Fibroblast of pulmonary artery (primary cell): ENCODE measurements at regions not wholly inside any gene's neighbourhood (a gene's known extent, or its start where the extent isn't known, plus 50 kb on each side); places are given as distances from the start of the nearest gene placed in this dataset.
"Not testable (repeated sequence)": the region's sequence is repeated elsewhere in the genome, so short reads cannot be mapped to it uniquely, and the experiment has no call there.

Experiments
- DNase-seq: peaks from one replicate; pipeline ENCODE4 v3.0.0-alpha.2; 2010; ENCODE audit warnings: low read depth
- H3K4me3 ChIP-seq: replicated peaks from 2 replicates; pipeline ENCODE4 v1.5.1; 2011; ENCODE audit warnings: low read depth, mild to moderate bottlenecking, control low read depth, low read length, moderate library complexity
- CTCF ChIP-seq: IDR thresholded peaks from 2 replicates; pipeline ENCODE4 v1.5.1; 2011; ENCODE audit warnings: mild to moderate bottlenecking, control low read depth, low read length, inconsistent platforms; ENCODE audit errors: missing control alignments

GRCh38 chr10:125238682-125239081 lies 78.3 kb upstream of the CTBP2 start:
- DNase-seq = no peak
- no peak for TF ChIP-seq CTCF
- no peak overlapping the region for H3K4me3 ChIP-seq

- DNase-seq = no peak
- no peak for TF ChIP-seq CTCF
- H3K4me3 ChIP-seq = no peak overlapping the region
Observed at GRCh38 chr10:125236091-125236490, 75.7 kb upstream of the CTBP2 start.

- H3K4me3 ChIP-seq = no peak overlapping the region
- no peak for TF ChIP-seq CTCF
- no peak for DNase-seq
Observed at GRCh38 chr10:125235093-125236069, 75.0 kb upstream of the CTBP2 start.

- not testable (repeated sequence) for DNase-seq, H3K4me3 ChIP-seq
Observed at GRCh38 chr10:125234576-125234975, 74.2 kb upstream of the CTBP2 start.

GRCh38 chr10:125233726-125234125 lies 73.4 kb upstream of the CTBP2 start:
- TF ChIP-seq CTCF = no peak
- DNase-seq = no peak
- no peak overlapping the region for H3K4me3 ChIP-seq

- TF ChIP-seq CTCF = no peak
- DNase-seq = no peak
- no peak overlapping the region for H3K4me3 ChIP-seq
Observed at GRCh38 chr10:125232841-125233240, 72.5 kb upstream of the CTBP2 start.

- DNase-seq = no peak
- no peak overlapping the region for H3K4me3 ChIP-seq
- no peak for TF ChIP-seq CTCF
Observed at GRCh38 chr10:125231813-125232475, 71.6 kb upstream of the CTBP2 start.
